HG03520 (cell line): ENCODE measurements at regions not wholly inside any gene's neighbourhood (a gene's known extent, or its start where the extent isn't known, plus 50 kb on each side); places are given as distances from the start of the nearest gene placed in this dataset.

ENCODE experiments used
- ATAC-seq: cut with Tn5 transposase; IDR thresholded peaks from one replicate; pipeline ENCODE4 v1.9.1; 2021; ENCODE audit warnings: mild to moderate bottlenecking, moderate library complexity; ENCODE audit not compliant: unreplicated experiment

- ATAC-seq: no peak
These were observed 380.0 kb upstream of the MARCKS start for GRCh38 chr6:113476937-113477839.

- no peak for ATAC-seq
These were observed 376.5 kb upstream of the MARCKS start for GRCh38 chr6:113480616-113481015.

- ATAC-seq: no peak
These were observed 375.7 kb upstream of the MARCKS start for GRCh38 chr6:113481458-113481857.

GRCh38 chr6:113481910-113482309 is 375.2 kb upstream of the MARCKS start:
- no peak for ATAC-seq

GRCh38 chr6:113482771-113483170 is 374.4 kb upstream of the MARCKS start:
- no peak for ATAC-seq

GRCh38 chr6:113486199-113486598 is 370.9 kb upstream of the MARCKS start:
- ATAC-seq: no peak

- ATAC-seq: no peak
These were observed 369.6 kb upstream of the MARCKS start for GRCh38 chr6:113487489-113488058.

- ATAC-seq: no peak
These were observed 369.1 kb upstream of the MARCKS start for GRCh38 chr6:113488061-113488460.

GRCh38 chr6:113488812-113489685 is 368.1 kb upstream of the MARCKS start:
- no peak for ATAC-seq

- ATAC-seq: no peak
These were observed 367.0 kb upstream of the MARCKS start for GRCh38 chr6:113489952-113490746.

- no peak for ATAC-seq
These were observed 365.8 kb upstream of the MARCKS start for GRCh38 chr6:113491376-113491775.

- no peak for ATAC-seq
These were observed 363.2 kb upstream of the MARCKS start for GRCh38 chr6:113493991-113494390.

GRCh38 chr6:113495521-113495920 is 361.6 kb upstream of the MARCKS start:
- ATAC-seq: no peak

GRCh38 chr6:113496166-113496565 is 361.0 kb upstream of the MARCKS start:
- ATAC-seq: no peak

- no peak for ATAC-seq
These were observed 356.9 kb upstream of the MARCKS start for GRCh38 chr6:113500221-113500620.

GRCh38 chr6:113505084-113505699 is 352.0 kb upstream of the MARCKS start:
- ATAC-seq: no peak

- no peak for ATAC-seq
These were observed 348.9 kb upstream of the MARCKS start for GRCh38 chr6:113508249-113508648.

GRCh38 chr6:113511100-113511499 is 346.0 kb upstream of the MARCKS start:
- no peak for ATAC-seq

GRCh38 chr6:113512576-113512975 is 344.6 kb upstream of the MARCKS start:
- no peak for ATAC-seq

GRCh38 chr6:113513086-113513485 is 344.1 kb upstream of the MARCKS start:
- no peak for ATAC-seq
